ELR (cell line): ENCODE measurements at regions not wholly inside any gene's neighbourhood (a gene's known extent, or its start where the extent isn't known, plus 50 kb on each side); places are given as distances from the start of the nearest gene placed in this dataset.
A peak's percentile ranks its signal among the peaks of the same experiment; 100 is the strongest.
"Not testable (repeated sequence)": the region's sequence is repeated elsewhere in the genome, so short reads cannot be mapped to it uniquely, and the experiment has no call there.

Experiments
- DNase-seq: peaks from one replicate; pipeline ENCODE4 v3.0.0-alpha.2; 2015; ENCODE audit warnings: low read depth

DNA sequence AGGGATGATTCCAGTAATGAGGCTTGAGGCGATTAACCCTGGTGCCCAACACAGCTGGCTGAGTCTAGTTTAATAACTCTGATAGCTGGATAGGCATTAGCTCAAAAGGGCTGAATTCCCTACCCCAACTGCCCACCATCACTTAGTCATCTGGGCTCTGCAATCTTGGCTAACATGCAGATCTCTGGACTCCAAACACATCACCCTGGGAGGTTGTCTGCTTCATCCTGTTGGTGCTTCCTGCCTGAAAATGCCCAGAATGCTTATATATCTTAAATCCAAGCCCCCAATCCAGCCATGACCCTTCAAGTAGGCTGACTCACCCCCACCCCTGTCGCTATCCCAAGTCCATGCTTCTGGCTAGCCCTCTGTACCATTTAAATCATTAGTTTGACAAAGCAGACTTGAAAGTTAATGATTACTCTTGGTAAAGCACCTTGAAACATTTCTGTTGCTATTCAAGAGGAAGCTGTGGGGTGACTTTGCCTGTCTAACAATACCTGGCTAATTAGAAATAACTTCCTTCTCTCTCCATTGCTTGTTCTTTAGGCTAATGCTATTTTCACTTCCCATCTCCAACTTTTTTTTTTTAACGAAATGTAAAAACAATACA, 107.0 kb upstream of the RORA start:
- DNase-seq = no peak

DNA sequence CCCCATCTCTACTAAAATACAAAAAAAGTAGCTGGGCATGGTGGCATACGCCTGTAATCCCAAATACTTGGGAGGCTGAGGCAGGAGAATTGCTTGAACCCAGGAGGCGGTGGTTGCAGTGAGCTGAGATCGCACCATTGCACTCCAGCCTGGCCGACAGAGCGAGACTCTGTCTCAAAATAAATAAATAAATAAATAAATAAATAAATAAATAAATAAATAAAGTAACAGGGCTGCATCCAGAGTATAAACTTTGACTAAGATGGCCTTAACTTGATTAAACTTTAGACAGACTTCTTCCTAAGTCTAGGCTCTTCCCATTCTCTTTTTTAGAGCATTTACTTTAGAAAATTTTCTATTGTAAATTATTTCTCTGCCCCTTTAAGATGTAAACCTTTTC, 105.6 kb upstream of the RORA start:
- not testable (repeated sequence) for DNase-seq

DNA sequence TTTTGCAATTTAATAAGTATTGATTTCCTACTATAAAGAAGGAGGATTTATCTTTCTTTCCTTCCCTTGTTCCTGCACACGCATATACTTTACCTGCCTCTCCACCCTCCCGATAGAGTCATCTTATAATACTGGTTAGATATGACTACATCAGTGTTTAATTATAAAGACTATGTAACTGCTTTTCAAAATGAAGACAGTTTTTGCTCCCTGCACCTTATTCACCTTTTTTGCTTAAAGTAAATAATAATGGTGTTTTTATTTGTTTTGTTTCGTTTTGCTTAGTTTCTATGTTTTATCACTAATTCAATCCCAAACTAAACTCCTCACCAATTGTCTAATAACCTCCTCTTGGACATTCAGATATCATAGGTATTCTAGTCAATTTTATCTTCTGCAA, 101.9 kb upstream of the RORA start:
- no peak for DNase-seq

DNA sequence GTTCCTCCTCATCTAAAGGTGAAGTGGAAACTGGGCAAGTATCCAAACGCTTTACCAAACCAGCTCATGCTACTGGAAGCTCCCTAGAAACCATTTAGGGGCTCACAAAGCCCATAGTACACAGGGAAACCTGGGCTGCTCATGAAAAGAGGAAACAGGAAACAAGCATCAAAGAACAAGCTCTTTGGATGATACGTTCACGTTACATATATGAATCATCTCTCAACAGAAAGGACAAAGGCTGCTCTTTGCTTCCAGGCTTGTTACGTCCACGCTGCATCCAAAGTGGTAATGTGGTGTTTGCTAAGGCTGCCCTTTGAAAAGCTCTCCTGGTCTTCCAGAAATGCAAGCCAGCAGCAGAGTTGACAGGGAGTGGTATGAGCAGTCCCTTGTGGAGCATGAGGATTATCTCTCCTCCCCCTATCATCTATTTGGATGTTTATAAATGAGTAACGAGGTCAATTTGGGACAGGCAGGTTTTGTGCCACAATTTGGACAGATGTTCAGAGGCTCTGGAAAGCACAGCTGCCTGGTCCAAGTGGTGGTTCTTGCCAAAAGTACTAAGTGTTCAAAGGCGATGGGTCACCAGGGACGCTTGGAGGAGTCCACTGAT, 98.0 kb upstream of the RORA start:
- peak; percentile 0 for DNase-seq

DNA sequence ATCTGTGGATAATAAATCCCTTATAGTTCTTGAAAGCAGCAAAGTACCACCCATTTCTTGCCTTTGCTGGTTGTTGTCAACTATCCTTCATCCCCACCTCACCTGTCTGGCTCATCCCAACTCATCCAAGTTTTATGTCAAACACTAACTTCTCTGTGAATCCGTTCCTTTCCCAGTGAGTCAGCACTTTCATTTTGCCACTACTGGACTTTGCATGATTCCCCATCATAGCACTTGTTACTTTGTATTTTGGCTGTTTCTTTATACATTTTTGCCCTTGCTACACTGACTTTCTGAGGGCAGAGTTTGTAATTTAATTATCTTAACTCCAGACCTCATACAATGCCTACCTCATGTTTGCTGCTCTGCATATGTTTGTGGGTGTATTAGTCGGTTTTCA, 90.8 kb upstream of the RORA start:
- no peak for DNase-seq

DNA sequence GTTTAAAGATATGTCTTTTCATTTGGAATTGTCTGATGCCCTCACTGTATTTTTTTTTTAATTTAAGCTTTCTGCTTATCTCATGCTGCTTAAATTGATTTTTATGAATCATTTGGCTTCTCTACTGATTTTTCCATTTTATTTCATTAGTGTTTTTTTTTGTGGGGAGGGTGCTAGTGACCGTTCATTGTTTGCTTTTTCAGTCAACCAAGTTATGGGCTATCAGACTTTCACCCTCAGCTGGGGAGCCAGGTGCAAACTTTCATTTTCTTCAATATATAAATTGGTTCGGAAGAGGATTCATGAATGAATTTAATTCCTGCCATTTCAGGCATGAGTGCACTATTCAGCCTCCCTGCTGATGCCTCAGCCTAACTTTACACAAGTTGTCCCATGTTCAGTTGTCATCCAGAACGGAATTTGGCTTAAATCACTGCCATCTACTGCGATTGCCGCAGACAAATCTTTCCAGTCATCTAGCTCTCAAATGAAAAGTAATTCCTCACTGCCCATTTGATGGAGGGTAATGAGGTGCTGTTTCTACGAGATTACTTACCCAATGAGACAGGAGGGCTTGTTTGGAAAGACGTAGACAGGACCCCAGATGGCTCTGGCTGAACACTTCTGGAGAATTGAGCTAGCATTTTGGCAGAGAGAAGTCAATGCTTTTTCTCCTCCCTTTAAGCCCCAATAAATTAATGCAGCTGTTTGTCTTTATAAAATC, 89.9 kb upstream of the RORA start:
- no peak for DNase-seq

DNA sequence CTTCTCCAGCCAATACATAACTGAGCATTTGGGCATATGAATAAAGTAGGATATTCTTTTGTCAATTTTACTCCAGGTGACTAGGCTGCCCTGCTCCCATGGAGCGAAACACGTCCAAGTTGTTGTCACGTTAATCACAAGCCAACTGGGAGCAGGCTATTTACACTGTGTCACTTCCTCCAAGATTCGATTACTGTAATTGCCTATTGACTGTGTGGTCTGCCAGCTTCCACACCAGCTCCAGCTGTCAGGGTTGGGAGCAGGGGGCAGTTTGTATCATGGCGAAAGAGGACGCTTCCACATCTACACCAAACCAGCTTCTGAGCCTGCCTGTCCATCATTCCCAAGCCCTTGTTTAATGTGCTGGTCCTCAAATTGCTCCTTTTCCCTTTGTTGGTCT, 89.2 kb upstream of the RORA start:
- no peak for DNase-seq

DNA sequence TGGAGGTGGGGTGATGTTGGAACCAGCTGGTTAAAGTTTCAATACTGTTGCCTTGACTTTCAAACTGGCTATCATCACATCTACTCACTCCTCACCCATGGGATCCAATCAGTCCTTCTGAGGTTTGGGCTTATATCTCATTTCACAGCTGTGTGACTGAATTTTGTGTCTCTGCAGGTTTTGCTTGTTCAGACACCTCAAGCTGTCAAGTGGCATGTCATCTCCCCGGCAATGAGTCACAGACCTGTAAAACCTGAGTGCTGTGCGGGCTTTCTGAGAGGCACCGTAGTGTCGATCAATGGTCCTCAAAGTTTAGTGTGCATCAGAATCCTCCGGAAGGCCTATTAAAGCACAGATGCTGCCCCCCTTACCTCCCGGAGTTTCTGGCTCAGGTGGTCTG, 86.4 kb upstream of the RORA start:
- no peak for DNase-seq

DNA sequence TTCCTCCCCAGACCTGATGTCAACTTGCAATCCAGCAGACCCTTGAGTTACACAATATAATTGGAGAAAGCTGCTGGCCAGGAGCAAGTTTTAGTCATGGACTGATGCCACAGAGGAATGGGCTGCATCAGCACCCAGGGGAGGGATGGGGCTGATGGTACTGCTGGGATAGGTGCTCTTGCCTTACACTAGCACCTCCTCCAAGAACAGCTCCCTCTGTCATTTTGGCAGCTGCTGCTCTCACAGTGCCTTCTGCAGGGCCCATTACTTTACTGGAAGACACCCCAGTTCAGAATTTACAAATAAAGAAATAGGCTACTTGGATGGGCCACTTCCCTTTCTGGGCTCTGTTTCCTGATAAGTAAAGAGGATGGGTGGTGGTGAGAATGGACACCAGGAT, 85.3 kb upstream of the RORA start:
- no peak for DNase-seq

DNA sequence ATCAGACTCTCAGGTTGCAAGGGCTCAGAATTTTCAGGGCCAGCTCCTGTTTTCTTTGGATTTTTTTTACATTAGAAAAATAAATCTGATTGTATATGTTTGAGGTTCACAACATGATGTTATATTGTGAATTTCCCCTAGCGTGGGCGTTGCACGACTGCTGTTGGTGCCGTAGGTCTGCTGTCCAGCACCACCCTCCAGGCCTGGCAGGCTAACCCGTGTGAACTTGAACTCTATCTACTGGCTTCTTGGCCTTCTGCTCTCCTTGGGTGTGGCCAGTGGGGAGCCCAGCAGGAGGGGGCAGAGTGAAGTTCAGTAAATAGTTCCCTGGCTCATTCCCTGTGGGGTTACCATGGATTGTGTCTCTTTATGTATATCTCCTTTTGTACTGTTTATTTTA, 80.5 kb upstream of the RORA start:
- DNase-seq = no peak

DNA sequence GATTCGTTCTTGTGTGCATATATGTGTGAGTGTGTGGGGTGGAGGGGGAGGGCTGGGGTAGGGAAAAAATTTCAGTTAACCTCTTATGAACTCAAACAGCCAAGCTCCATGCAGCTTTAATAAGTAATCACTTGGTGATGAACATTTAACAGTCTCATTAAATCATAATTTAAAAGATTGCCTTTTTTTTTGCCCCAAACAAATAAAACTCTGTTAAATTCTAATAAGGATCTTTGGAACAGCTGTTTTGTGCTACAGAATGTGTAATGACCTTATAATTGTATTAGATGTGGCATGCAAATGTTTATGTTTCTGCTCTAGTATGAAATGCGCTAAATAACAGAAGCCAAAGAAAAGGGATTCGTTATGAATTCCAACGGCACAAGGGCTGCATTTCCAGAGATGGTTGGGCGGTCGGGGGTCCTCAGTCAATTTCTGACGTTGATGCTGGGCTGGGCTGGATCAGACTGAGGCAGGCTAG, 80.0 kb upstream of the RORA start:
- no peak for DNase-seq

DNA sequence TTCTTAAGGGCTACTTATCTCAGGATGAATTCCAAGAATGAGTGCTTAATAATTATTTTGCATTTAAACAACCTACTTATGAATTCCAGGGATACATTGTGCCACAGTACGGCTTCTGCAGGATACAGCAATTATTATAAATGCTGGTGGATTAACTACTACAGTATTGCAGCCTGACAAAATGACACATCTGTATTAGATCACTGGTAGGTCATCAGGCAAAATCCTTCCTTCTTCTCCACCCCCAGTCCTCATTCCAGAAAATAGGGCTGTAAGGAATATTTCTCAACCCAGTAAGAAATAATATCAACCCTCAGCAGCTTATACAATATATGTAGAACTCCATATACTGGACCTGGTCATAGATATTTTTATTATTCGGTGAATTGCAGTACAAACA, 79.3 kb upstream of the RORA start:
- DNase-seq = no peak

DNA sequence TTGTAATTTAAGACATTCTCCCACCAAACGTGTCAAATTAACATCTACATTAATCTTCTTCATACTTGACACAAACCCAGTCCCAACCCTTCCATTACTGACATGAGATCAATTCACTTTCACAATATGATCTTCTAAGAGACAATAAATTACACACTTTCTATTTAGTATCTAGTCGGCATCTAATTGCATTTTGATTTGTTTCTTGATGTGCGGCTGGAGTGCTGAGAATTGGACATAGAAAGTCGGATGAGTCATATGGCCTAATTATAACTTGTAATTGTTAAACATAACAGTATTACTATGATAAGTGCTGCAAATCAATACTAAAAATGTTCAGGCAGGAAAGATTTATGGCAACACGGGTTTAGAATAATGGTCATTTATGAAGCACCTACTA, 78.4 kb upstream of the RORA start:
- DNase-seq = no peak

DNA sequence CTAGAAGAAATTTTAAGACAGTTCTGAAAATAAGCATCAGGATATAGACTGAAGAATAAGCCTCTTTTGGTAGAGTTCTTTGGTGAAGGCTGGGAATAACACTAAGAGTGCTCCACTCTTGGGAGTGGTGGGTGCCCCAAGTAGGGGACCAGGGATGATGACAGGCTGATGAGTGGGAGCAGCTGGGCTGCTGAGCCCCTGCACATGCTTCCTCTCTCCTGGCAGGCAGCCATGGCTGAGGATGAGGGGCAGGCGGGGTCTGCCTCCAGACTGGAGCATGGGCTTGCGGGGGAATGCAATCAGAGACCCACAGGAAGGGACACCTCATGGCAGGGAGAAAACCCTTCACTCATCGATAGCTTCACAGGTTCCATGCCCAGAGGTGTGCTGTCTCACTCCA, 72.6 kb upstream of the RORA start:
- DNase-seq = no peak

DNA sequence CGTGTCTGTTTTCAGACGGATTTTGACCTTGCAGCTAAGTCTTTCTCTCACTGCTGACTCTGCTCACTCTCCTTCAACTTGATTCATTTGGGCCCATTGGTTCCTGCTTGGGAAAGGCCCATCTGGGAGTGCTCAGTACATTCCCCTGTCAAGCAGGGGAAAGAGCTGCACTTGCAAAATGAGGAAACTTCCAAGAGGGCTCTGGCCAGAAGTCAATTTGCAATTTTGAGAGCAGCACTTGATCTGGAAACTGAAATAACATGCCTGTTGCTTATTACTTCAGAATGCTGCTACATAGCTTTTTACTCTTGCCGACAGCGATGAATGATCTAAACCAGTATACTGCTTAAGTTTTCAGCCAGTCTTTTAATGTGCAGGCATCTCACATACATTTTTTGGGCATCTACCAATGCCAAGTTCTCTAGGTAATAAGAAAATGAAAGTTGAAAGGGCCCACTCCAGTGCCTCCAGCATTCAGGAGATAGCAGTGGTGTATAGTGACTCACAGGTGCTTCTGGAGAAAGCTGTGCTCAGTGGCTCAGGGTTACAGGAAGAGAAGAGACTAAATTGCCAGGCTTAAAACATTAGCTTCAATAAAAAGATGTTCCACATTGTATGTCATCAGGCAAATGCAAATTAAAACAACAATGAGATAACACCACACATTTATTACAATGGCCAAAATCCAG, 70.1 kb upstream of the RORA start:
- no peak for DNase-seq

DNA sequence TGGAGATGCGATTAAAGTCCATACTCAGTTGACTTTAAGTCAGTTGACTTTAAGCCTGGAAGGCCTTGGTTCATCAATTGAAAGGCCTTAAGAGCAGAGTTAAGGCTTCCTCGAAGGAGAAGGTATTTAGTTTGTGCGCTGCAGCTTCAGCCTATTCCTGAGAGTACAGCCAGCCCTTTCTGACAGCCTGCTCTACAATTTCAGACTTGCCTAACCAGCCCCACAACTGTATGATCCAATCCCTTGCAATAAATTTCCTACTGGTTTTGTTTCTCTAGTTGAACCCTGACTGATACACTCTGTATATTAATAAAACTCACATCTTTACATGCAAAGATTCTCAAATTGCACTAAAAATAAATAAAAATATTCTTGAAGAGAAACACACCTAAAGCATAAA, 66.1 kb upstream of the RORA start:
- no peak for DNase-seq

DNA sequence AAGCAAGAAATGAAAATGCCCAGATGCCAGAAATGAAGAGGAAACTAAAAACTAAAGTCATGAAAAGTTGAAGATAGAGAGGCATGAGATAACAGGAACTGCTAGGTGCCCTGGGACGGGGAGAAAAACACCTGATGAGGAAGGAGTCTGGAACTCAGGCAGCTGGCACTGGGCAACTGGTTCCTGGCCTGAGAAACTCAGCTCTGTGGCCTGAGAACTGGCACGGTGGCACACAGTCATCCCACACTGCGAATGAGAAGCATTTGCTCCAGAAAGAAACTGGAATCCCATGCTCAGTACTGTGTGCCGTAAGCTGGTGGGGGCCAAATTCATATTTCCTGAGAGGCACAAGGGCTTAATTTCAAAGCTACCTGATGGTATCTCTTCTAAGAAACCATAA, 53.6 kb upstream of the RORA start:
- no peak for DNase-seq

DNA sequence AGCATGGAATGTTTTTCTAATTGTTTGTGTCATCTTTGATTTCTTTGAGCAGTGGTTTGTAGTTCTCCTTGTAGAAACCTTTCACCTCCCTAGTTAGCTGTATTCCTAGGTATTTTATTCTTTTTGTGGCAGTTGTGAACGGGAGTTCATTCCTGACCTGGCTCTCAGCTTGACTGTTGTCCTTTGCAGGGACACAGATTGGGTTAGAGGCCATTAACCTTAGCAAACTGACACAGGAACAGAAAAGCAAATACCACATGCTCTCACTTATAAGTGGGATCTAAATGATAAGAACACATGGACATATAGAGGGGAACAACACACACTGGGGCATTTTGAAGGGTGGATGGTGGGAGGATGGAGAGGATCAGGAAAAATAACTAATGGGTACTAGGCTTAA, 52.2 kb upstream of the RORA start:
- DNase-seq = no peak
